Naive B cell (primary cell): ENCODE measurements at regions not wholly inside any gene's neighbourhood (a gene's known extent, or its start where the extent isn't known, plus 50 kb on each side); places are given as distances from the start of the nearest gene placed in this dataset.
"Not testable (repeated sequence)": the region's sequence is repeated elsewhere in the genome, so short reads cannot be mapped to it uniquely, and the experiment has no call there.

Source experiments
- ATAC-seq, 2 donors: fragments of 150-1000 bp; cut with Tn5 transposase; 2 replicates each; pipeline ENCODE4 v1.10.0; 2021; ENCODE audit warnings: low read depth in 2 of 2, mild to moderate bottlenecking in 2 of 2, moderate library complexity in 2 of 2
- DNase-seq: peaks from one replicate; pipeline ENCODE4 v3.0.0; 2022
- H3K27ac Mint-ChIP-seq, 6 donors: one replicate each; pipeline ENCODE4 v1.8.0; 2020 to 2022; ENCODE audit warnings: mild to moderate bottlenecking in 6 of 6, mixed read lengths in 6 of 6, moderate library complexity in 5 of 6, inconsistent platforms in 2 of 6
- H3K27me3 Mint-ChIP-seq, 3 donors: one replicate each; pipeline ENCODE4 v1.8.0; 2021 to 2022; ENCODE audit warnings: mixed read lengths in 3 of 3, mild to moderate bottlenecking in 1 of 3
- H3K36me3 Mint-ChIP-seq, 2 donors: one replicate each; pipeline ENCODE4 v1.8.0; 2020 to 2022; ENCODE audit warnings: mixed read lengths in 2 of 2, inconsistent platforms in 1 of 2, mild to moderate bottlenecking in 1 of 2
- H3K4me1 Mint-ChIP-seq, 3 donors: one replicate each; pipeline ENCODE4 v1.8.0; 2020 to 2022; ENCODE audit warnings: mixed read lengths in 3 of 3, inconsistent platforms in 1 of 3, mild to moderate bottlenecking in 1 of 3, moderate library complexity in 1 of 3
- H3K4me3 Mint-ChIP-seq, 8 donors: one replicate each; pipeline ENCODE4 v1.8.0; 2020 to 2022; ENCODE audit warnings: mild to moderate bottlenecking in 8 of 8, mixed read lengths in 8 of 8, moderate library complexity in 8 of 8, inconsistent platforms in 2 of 8
- H3K9me3 Mint-ChIP-seq, 7 donors: one replicate each; pipeline ENCODE4 v1.8.0; 2020 to 2022; ENCODE audit warnings: mixed read lengths in 7 of 7, mild to moderate bottlenecking in 5 of 7, inconsistent platforms in 2 of 7, moderate library complexity in 1 of 7

DNA sequence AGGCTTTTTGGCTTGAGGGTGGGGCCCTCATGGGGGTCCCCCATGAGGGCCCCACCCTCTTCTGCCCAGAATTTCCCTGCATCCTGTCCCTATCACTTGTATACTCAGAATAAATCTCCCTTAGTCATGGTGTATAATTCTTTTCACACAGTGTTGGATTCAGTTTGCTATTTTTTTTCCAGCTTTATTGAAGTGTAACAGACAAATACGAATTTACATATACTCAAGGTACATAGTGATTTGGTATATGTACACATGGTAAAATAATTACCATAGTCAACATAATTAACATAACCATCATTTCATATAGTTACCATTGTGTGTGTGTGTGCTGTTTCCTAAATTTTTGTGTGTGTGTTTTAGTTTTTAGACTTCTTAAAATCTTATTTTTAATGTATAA is 289.4 kb downstream of the CNTNAP3B start:
- not testable (repeated sequence) for H3K4me1 Mint-ChIP-seq, H3K4me3 Mint-ChIP-seq, H3K9me3 Mint-ChIP-seq, H3K27ac Mint-ChIP-seq, DNase-seq, H3K27me3 Mint-ChIP-seq, ATAC-seq, H3K36me3 Mint-ChIP-seq

DNA sequence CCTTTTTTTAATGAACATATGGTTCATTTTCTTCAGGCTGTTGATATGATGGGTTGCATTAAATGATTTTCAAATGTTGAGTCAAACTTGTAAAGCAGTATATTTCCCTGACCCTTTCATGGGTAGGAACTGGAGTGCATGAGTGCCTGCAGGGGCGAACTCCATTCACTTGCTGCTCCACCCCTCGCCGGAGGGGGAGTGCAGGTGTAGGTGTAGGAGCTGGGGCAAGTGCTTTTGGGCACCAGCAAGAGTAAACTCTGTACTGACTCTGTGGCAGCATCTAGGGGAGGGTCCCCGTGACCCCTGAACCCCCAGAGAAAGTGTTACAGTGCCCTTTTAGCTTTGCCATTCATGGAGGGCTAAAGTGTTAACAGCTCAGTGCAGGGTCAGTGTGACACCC is 290.3 kb downstream of the CNTNAP3B start:
- H3K36me3 Mint-ChIP-seq, ATAC-seq, H3K4me1 Mint-ChIP-seq, H3K9me3 Mint-ChIP-seq, H3K27ac Mint-ChIP-seq, DNase-seq, H3K27me3 Mint-ChIP-seq, H3K4me3 Mint-ChIP-seq: not testable (repeated sequence)

DNA sequence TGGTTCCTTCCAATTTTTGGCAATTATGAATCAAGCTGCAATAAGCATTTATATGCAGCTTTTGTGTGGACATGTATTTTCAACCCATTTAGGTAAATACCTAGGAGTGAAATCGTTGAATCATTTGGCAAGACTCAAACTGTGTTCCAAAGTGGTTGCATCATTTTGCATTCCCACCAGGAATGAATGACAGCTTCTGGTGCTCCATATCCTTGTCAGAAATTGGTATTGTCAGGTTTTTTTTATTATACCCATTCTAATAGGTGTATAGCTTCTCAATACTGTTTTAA is 290.7 kb downstream of the CNTNAP3B start:
- not testable (repeated sequence) for H3K4me3 Mint-ChIP-seq, H3K36me3 Mint-ChIP-seq, DNase-seq, H3K27ac Mint-ChIP-seq, ATAC-seq, H3K27me3 Mint-ChIP-seq, H3K9me3 Mint-ChIP-seq, H3K4me1 Mint-ChIP-seq

- not testable (repeated sequence) for H3K36me3 Mint-ChIP-seq
These were observed 291.3 kb downstream of the CNTNAP3B start for GRCh38 chr9:41837684-41838561.

GRCh38 chr9:41833108-41833507 is 296.1 kb downstream of the CNTNAP3B start:
- not testable (repeated sequence) for DNase-seq, H3K27ac Mint-ChIP-seq, H3K4me1 Mint-ChIP-seq, H3K27me3 Mint-ChIP-seq, ATAC-seq, H3K9me3 Mint-ChIP-seq, H3K36me3 Mint-ChIP-seq, H3K4me3 Mint-ChIP-seq

More at GRCh38 chr9:41837684-41838561, 291.3 kb downstream of the CNTNAP3B start:
- H3K9me3 Mint-ChIP-seq, H3K4me3 Mint-ChIP-seq, H3K27ac Mint-ChIP-seq, H3K27me3 Mint-ChIP-seq, DNase-seq, ATAC-seq, H3K4me1 Mint-ChIP-seq: not testable (repeated sequence)

GRCh38 chr9:41824723-41825122 is 304.5 kb downstream of the CNTNAP3B start:
- H3K4me3 Mint-ChIP-seq, ATAC-seq, H3K27ac Mint-ChIP-seq, H3K4me1 Mint-ChIP-seq, DNase-seq, H3K27me3 Mint-ChIP-seq, H3K36me3 Mint-ChIP-seq, H3K9me3 Mint-ChIP-seq: not testable (repeated sequence)

DNA sequence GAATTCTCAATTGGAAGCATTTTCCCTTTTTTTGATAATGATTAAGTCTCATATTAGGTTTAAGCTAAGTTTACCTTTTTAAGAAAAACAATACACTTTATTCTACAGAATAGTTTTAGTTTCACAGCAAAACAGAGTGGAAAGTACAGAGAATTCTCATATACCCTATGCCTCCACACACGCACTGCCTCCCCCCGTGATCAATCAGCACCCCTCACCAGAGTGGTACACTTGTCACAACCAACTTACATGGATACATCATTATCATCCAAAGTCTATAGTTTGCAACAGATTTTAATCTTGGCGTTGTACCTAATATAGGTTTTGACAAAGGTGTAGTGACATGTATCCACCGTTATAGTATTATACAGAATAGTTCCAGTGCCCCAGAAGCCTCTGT is 326.5 kb downstream of the CNTNAP3B start:
- not testable (repeated sequence) for H3K36me3 Mint-ChIP-seq, ATAC-seq, DNase-seq, H3K4me1 Mint-ChIP-seq, H3K4me3 Mint-ChIP-seq, H3K27me3 Mint-ChIP-seq, H3K9me3 Mint-ChIP-seq, H3K27ac Mint-ChIP-seq

DNA sequence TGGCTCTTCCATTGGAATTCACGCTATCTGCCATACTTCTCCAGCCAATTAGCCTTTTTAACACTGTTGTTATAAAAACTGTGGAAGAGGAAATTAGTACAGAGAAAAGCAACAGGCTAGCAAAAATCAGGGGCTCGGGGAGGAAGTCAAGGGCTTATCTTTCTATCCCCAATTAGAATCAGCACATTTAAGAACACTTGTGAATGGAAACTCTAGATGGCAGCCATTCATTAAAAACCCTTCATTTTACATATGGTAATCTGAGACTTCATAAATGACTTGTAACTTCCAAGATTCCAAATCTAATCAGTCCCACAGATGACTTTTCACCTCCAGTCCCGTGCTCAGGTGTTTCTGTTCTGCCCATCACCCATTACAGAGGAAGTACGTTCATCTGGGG is 330.5 kb downstream of the CNTNAP3B start:
- DNase-seq, H3K4me3 Mint-ChIP-seq, H3K27me3 Mint-ChIP-seq, H3K9me3 Mint-ChIP-seq, ATAC-seq, H3K27ac Mint-ChIP-seq, H3K4me1 Mint-ChIP-seq, H3K36me3 Mint-ChIP-seq: not testable (repeated sequence)

DNA sequence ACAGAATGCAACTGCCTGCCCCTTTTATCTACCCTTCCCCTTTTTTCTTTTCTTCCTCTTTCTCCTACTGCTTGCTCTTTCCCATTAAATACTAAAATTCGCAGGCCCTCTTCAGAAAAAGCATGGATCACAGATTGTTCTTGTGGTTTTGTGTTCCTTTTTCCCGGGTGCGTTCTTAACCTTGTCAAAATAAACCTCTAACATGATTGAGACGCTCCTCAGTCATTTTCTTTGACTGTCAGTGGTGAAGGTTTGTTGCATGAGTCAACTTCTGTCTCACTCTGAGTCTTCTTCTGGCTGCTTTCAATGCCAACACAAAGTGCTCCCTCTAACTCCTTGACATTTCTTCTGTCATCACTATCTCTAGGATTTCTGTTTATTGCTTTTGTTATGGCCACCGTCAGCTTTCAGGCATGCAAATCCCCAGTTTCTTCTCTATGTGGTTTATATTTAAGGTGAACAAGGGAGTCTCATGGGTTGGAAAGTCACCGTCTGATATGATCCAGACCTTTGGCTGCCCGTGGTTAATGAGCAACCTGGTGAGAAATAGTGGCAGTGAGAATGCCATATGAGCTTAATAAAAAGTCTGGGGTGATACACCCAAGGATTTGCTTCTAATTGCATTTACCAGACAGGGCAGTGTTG is 338.4 kb downstream of the CNTNAP3B start:
- H3K4me3 Mint-ChIP-seq, H3K4me1 Mint-ChIP-seq, DNase-seq, H3K27ac Mint-ChIP-seq, H3K27me3 Mint-ChIP-seq, H3K9me3 Mint-ChIP-seq, H3K36me3 Mint-ChIP-seq, ATAC-seq: not testable (repeated sequence)

DNA sequence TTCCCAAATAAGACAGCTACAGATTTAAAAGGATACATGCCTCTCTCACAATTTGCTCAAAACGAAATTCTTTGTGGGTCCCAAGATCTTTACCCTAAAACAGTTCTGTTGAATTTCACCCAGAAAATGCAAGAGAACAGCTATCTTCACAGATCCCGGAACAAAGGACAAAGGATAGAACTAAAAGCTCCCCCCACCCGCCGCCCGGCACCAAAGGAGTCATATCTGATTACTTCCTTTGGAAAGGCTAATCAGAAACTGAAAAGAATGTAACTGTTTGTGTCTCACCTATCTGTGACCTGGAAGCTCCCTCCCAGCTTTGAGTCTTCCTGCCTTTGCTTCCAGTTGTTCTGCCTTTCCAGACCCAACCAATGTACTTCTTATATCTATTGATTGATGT is 339.2 kb downstream of the CNTNAP3B start:
- not testable (repeated sequence) for H3K27ac Mint-ChIP-seq, H3K4me1 Mint-ChIP-seq, ATAC-seq, H3K36me3 Mint-ChIP-seq, H3K4me3 Mint-ChIP-seq, DNase-seq, H3K9me3 Mint-ChIP-seq, H3K27me3 Mint-ChIP-seq

DNA sequence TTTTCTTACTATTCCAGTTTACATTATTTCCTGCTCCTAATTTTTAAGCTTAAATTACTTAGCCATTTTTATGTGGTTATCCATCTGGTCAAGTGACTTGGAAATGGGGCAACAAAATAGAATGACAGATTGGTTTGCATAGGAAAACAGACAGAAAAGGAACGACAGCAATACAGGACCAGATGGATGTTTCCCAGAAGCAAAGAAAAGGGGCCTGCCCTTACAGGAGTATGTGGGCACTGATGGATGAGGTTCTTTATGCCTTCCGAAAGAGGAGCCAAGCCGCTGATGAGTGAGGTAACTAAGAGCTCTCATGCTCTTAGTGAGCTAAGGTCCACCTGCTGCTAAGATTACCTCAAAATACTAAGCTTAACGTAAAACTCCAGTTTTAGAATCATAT is 339.8 kb downstream of the CNTNAP3B start:
- H3K27me3 Mint-ChIP-seq, ATAC-seq, H3K4me1 Mint-ChIP-seq, H3K27ac Mint-ChIP-seq, H3K9me3 Mint-ChIP-seq, H3K4me3 Mint-ChIP-seq, DNase-seq, H3K36me3 Mint-ChIP-seq: not testable (repeated sequence)

- not testable (repeated sequence) for H3K4me1 Mint-ChIP-seq, DNase-seq, H3K9me3 Mint-ChIP-seq, H3K36me3 Mint-ChIP-seq, H3K27ac Mint-ChIP-seq, ATAC-seq, H3K4me3 Mint-ChIP-seq, H3K27me3 Mint-ChIP-seq
These were observed 341.3 kb downstream of the CNTNAP3B start for GRCh38 chr9:41787951-41788350.

GRCh38 chr9:41787270-41787669 is 342.0 kb downstream of the CNTNAP3B start:
- not testable (repeated sequence) for H3K27me3 Mint-ChIP-seq, H3K27ac Mint-ChIP-seq, H3K4me3 Mint-ChIP-seq, H3K4me1 Mint-ChIP-seq, DNase-seq, H3K9me3 Mint-ChIP-seq, H3K36me3 Mint-ChIP-seq, ATAC-seq

GRCh38 chr9:41784006-41784405 is 345.2 kb downstream of the CNTNAP3B start:
- not testable (repeated sequence) for H3K36me3 Mint-ChIP-seq, H3K4me3 Mint-ChIP-seq, H3K27ac Mint-ChIP-seq, H3K27me3 Mint-ChIP-seq, H3K9me3 Mint-ChIP-seq, ATAC-seq, DNase-seq, H3K4me1 Mint-ChIP-seq
